Smooth muscle cell of the brain vasculature (primary cell): ENCODE measurements at regions not wholly inside any gene's neighbourhood (a gene's known extent, or its start where the extent isn't known, plus 50 kb on each side); places are given as distances from the start of the nearest gene placed in this dataset.
"Not testable (repeated sequence)": the region's sequence is repeated elsewhere in the genome, so short reads cannot be mapped to it uniquely, and the experiment has no call there.

Source experiments
- DNase-seq: peaks from one replicate; pipeline ENCODE4 v3.0.0-alpha.2; 2012; ENCODE audit warnings: low read depth, low spot score

GRCh38 chr21:21851657-21852056, 853.4 kb downstream of the NCAM2 start:
- no peak for DNase-seq

DNA sequence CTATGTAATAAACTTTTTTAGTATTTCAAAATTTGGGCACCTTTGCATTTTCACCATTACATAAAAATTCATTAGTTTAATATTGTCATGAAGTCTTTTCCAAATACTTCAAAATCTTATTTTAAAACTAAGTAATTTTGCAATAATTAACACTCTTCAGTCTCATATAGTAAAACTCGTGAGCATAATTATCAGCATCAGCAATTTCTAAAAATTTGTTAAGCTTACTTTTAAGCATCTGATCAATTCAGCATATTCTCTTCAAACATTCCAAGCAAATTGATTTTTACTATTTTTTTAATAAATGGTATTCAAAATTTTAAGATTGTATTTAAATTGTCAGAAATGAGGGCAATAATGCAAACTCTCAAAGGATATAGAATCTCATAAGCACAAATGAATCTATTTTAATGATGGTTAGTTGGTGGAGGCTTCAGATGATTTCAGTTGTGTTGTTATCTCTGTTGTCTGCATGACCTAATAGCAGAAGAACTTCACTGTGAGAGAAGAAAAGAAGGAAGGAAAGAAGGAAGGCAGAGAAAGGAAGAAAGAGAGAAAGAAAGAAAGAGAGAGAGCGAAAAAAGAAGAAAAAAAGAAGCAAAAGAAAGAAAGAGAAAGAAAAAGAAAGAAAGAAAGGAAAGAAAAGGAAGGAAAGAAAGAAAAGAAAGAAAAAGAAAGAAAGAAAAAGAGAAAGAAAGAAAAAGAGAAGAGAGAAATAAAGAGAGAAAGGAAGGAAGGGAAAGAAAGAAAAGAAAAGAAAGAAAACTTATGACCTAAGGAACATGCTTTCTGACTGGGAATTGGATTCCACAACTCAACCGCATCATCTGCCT, 860.5 kb downstream of the NCAM2 start:
- DNase-seq = no peak

GRCh38 chr21:21860888-21861287, 862.7 kb downstream of the NCAM2 start:
- DNase-seq = no peak

- no peak for DNase-seq
These were observed 866.2 kb downstream of the NCAM2 start for GRCh38 chr21:21864321-21864840.

DNA sequence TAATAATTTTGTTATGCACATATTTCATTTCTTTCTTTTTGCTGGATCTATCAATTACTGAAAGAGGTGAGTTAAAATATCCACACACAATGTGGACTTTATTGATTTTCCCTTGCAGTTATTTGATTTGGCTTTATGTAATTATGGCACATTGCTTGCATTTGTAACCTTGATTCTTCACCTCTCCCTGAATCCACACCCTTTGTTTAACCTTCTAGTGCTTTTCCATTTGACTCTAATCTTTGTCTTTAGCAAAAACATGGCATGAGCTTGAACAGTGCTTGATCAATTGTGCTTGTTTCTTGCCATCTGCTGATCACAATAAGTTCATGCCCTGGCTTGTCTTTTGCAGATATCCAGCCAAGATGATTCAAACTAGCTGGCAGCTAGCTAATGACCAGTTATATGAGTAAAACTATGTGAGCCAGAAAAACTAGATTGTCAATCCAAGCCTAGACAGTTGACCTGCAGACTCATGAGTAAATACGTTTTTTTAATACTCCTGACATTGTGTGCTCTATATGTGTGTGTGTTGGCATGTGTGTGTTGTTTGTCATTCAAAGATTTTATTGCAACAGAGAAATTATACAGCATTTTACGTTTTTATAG, 899.2 kb downstream of the NCAM2 start:
- DNase-seq = no peak

- DNase-seq = no peak
These were observed 900.6 kb downstream of the NCAM2 start for GRCh38 chr21:21898801-21899200.

GRCh38 chr21:21902416-21902815, 904.2 kb downstream of the NCAM2 start:
- not testable (repeated sequence) for DNase-seq

DNA sequence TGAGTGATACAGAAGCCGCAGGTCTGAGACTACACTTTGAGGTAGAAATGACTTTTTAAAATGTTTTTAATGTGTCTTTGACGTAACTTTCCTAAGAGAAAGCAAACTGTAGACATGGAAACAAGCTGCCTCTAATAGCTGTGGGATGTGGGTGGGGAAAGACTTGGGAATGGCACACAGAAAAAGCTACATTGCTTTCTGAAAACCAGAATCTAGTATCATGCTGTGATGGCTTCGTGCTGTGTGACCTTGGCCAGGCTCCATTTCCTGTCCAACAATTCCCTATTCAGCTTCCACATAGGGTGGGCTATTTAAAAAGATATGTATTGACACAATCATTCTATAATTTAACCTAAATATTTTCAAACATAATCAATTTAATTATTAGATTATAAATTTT, 909.1 kb downstream of the NCAM2 start:
- DNase-seq = no peak

- DNase-seq = no peak
These were observed 917.6 kb downstream of the NCAM2 start for GRCh38 chr21:21915816-21916215.

DNA sequence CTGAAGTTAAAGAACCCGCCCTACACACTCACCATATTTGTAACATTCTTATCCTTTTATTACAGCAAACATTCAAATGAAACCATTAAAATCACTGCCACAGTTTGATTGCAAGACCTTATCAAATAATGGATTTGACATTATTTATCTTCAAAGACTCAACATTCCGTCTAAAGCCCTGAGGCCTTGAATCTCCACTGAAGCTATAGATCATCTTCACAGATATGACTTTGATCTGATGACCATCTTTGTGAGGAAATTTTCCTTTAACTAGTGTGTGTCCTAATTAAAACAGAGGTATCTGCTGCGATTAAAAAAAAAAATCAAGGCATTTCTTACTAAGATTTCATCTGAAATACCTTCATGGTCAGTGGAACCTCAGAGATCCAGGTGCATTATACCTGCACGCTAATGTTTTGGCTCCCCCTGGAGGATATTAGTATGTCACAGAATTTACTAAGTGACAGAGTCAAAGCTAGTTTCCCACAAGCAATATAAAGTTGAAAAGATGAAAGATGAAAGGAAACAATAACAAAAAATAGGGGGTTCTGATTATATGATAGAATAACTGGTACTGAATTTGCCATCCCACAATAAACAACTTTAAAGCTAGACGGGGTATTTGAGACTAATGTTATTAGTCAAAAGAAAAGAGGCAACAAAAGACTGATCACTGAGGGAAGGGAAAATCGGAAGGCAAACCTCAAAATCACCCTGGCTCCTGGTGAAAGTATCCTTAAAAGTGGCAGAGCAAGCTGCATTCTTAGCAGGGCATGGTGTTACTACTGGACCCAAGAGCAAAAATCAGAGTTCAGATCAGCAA, 923.4 kb downstream of the NCAM2 start:
- DNase-seq = no peak

DNA sequence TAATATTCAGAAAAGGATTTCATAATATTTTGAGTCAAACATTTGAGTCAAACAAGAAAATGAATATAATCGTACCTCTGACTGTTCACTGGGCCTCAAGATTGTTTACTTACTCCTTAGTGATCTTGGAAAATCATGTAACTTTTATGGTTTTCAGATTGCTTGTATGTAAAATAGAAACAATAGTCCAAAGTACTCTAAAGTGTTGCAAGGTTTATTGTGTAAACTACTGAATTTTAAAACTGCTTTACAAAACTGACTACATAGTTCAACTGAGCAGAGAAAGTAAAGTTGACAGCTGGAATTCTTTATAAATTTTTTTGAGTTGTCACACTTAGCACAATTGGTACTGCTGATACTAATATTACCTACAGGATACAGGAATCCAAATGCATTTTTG, 931.0 kb downstream of the NCAM2 start:
- no peak for DNase-seq

DNA sequence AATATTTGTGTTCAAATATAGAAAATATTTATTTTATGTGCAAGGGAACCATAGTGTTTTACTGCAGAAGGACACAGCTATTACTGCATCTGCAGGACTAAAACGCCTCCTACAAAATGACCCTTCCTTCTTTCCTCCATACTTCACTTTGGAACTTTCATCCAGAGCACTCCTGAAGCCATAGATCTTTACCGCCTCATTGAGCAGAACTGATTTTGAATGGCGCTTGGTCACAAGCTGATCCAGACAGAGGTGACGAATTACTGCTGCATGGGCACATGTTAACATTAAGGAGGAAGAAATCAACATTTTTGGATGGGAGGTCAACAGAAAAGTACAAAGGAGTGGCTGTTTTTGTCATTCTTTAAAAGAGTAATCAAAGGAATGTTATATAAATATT, 931.6 kb downstream of the NCAM2 start:
- DNase-seq = no peak

DNA sequence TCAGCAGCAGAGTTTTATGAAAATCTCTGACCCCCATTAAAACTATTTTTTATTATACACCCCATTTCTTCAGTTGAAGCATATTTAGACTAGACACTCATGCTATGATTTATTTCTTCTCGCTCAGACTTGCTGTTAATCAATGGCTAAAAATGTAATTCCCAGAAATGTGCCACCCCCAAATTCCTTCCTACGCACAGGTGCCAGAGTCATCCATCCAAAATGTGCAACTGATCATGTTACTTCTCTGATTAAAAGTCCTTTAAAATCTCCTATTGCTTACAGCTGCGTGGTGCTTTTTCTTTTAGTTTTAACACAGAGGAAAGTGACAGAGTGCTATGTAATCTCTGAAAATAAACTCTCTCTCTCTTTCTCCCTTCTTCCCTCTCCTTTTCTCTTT, 954.4 kb downstream of the NCAM2 start:
- DNase-seq = no peak

- no peak for DNase-seq
These were observed 957.0 kb downstream of the NCAM2 start for GRCh38 chr21:21955204-21955603.

GRCh38 chr21:21957490-21957889, 959.3 kb downstream of the NCAM2 start:
- DNase-seq = no peak

GRCh38 chr21:21963911-21964310, 965.7 kb downstream of the NCAM2 start:
- DNase-seq = no peak

DNA sequence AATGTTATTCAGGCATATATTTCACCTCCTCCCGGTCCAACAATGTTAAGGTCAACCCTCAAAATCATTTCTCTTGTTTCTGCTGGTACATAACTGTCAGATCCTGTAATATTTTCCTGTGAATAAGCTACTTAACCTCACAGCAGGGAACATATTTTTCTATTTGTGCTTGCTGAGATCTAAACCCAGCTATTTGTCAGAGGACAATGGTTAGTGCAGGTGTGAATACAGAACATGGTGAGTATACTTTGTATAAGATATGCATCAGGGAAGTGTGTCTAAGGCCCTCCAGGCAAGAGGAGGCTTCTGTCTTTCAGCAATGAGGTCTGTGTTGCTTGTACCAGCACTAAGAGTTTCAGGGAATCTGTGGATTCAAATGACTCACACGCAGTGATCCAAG, 970.6 kb downstream of the NCAM2 start:
- DNase-seq = no peak

DNA sequence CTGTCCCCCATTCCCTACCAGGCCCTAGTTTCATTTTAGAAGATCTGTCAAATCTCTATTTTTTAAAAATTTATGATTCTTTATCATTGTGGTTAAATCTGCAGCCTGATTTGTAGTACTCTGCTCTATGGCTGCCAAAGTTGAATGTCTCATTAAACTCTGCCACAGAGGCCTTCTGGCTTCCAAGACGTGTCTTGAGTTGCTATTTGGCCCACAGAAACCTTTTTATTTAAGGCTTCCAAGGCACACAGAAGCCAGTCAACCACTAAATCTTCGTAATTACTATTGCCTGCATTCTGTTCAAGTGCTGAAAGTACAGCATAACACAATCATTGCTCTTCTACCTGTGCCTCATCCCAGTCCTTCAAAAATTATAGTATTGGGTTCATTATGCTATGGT, 971.0 kb downstream of the NCAM2 start:
- DNase-seq = no peak

GRCh38 chr21:21971384-21971783, 973.2 kb downstream of the NCAM2 start:
- no peak for DNase-seq

- DNase-seq = no peak
These were observed 975.6 kb downstream of the NCAM2 start for GRCh38 chr21:21973806-21974205.

DNA sequence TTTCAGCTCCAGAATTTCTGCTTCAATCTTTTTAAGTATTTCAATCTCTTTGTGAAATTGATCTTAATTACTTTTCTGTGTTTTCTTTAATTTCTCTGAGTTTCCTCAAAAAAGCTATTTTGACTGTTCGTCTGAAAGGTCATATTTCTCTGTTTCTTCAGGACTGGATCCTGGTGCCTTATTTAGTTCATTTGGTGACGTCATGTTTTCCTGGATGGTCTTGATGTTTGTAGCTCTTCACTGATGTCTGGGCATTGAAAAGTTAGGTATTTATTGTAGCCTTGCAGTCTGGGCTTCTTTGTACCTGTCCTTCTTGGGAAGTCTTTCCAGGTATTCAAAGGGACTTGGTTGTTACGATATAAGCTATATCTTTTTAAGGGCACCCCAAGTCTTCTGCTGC, 998.7 kb downstream of the NCAM2 start:
- DNase-seq = no peak
